ENCODE measurements at regions not wholly inside any gene's neighbourhood (a gene's known extent, or its start where the extent isn't known, plus 50 kb on each side); places are given as distances from the start of the nearest gene placed in this dataset.

DNA sequence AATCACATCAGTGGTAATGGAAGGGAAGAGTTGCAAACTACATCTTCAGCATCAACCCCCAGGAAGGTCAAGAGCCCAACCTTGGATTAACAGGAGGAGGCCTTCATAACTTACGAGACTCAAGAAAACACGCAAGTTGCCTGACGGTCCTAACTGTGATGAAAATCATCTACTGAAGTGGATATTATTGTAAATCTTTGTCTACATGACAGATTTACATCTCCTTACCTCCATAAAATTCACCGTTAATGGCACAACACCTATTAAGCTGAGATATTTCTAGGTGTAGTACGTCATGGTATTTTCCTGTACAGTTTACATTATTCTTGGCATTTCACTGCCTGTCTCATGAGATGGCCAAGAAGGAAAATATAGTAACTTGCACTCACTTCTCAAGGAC, 332.0 kb downstream of the NSUN3 start:
- no peak for DNase-seq
- H3K27me3 Mint-ChIP-seq (ENCODE audit: low read depth in 3 of 3) = no peaks in the 10 kb centered on the region
- no peaks in the 10 kb centered on the region for H3K36me3 Mint-ChIP-seq
- Histone ChIP-seq H3K79me2 (ENCODE audit: insufficient read depth, low read length) (no peaks in the 10 kb centered on the region), H3K4me1 (ENCODE audit: control insufficient read depth in 1 of 2, insufficient read depth in 2 of 2, low read length in 2 of 2) (no peaks in the 10 kb centered on the region), H3K4me2 (replicated peaks; ENCODE audit: extremely low read depth, low read length, poor library complexity, severe bottlenecking) (no peak overlapping the region), H3K9ac (ENCODE audit: insufficient read depth, low read length, poor library complexity, severe bottlenecking) (no peak overlapping the region), H3K27ac (ENCODE audit: low read depth in 1 of 2, low read length in 2 of 2) (no peak overlapping the region), H3K27me3 (ENCODE audit: control insufficient read depth in 2 of 2, insufficient read depth in 2 of 2, low read length in 2 of 2) (no peaks in the 10 kb centered on the region), H4K20me1 (ENCODE audit: insufficient read depth, low read length) (no peaks in the 10 kb centered on the region), H3K9me3 (replicated peaks in 1 of 2; ENCODE audit: control insufficient read depth in 1 of 2, insufficient read depth in 1 of 2, low read length in 2 of 2) (no peaks in the 10 kb centered on the region), H3K36me3 (replicated peaks in 1 of 2; ENCODE audit: control insufficient read depth in 1 of 2, insufficient read depth in 2 of 2, low read length in 2 of 2) (no peaks in the 10 kb centered on the region), H2AFZ (ENCODE audit: insufficient read depth, low read depth, low read length, poor library complexity, severe bottlenecking) (no peak overlapping the region), H3K4me3 (replicated peaks in 1 of 3; ENCODE audit: low read depth in 2 of 3, low read length in 3 of 3) (no peak overlapping the region)
- intact Hi-C loops (cut with micrococcal nuclease) = no loop called here
- peaks cover 0 to 2% (median 0%) of the 10 kb centered on the region in 7 donors for H3K9me3 Mint-ChIP-seq
- no peaks in the 10 kb centered on the region for H3K4me1 Mint-ChIP-seq
- H3K4me3 Mint-ChIP-seq = no peak overlapping the region
- no CpG with 5 or more reads among the region's 5 CpGs for WGBS (ENCODE audit: insufficient coverage)
- H3K27ac Mint-ChIP-seq = no peak overlapping the region
- no peak for TF ChIP-seq CTCF (IDR thresholded peaks at IDR 0.05)

- Mint-ChIP-seq H3K9me3 (peaks cover 0 to 2% (median 0%) of the 10 kb centered on the region in 7 donors), H3K27me3 (ENCODE audit: low read depth in 3 of 3) (no peaks in the 10 kb centered on the region), H3K4me1 (no peaks in the 10 kb centered on the region), H3K36me3 (no peaks in the 10 kb centered on the region), H3K4me3 (no peak overlapping the region), H3K27ac (no peak overlapping the region)
- intact Hi-C loops (cut with micrococcal nuclease) = no loop called here
- H3K9me3 ChIP-seq (replicated peaks in 1 of 2; ENCODE audit: control insufficient read depth in 1 of 2, insufficient read depth in 1 of 2, low read length in 2 of 2) = no peaks in the 10 kb centered on the region
- H3K27ac ChIP-seq (ENCODE audit: low read depth in 1 of 2, low read length in 2 of 2) = no peak overlapping the region
- no peaks in the 10 kb centered on the region for H3K36me3 ChIP-seq (replicated peaks in 1 of 2; ENCODE audit: control insufficient read depth in 1 of 2, insufficient read depth in 2 of 2, low read length in 2 of 2)
- H3K9ac ChIP-seq (ENCODE audit: insufficient read depth, low read length, poor library complexity, severe bottlenecking) = no peak overlapping the region
- H2AFZ ChIP-seq (ENCODE audit: insufficient read depth, low read depth, low read length, poor library complexity, severe bottlenecking) = no peak overlapping the region
- no peaks in the 10 kb centered on the region for H3K79me2 ChIP-seq (ENCODE audit: insufficient read depth, low read length)
- no peak for DNase-seq
- no peaks in the 10 kb centered on the region for H3K27me3 ChIP-seq (ENCODE audit: control insufficient read depth in 2 of 2, insufficient read depth in 2 of 2, low read length in 2 of 2)
- H4K20me1 ChIP-seq (ENCODE audit: insufficient read depth, low read length) = no peaks in the 10 kb centered on the region
- no peak overlapping the region for H3K4me2 ChIP-seq (replicated peaks; ENCODE audit: extremely low read depth, low read length, poor library complexity, severe bottlenecking)
- H3K4me3 ChIP-seq (replicated peaks in 1 of 3; ENCODE audit: low read depth in 2 of 3, low read length in 3 of 3) = no peak overlapping the region
- TF ChIP-seq CTCF (IDR thresholded peaks at IDR 0.05) = no peak
- H3K4me1 ChIP-seq (ENCODE audit: control insufficient read depth in 1 of 2, insufficient read depth in 2 of 2, low read length in 2 of 2) = no peaks in the 10 kb centered on the region
Measured at GRCh38 chr3:94395851-94396250, 333.0 kb downstream of the NSUN3 start.

Data from CD14-positive monocyte (primary cell).